Tongue (tissue), 1 donor: ENCODE measurements at regions not wholly inside any gene's neighbourhood (a gene's known extent, or its start where the extent isn't known, plus 50 kb on each side); places are given as distances from the start of the nearest gene placed in this dataset.

Source experiments
- DNase-seq: peaks from one replicate; pipeline ENCODE4 v3.0.0-alpha.2; 2015

- no peak for DNase-seq
Observed at GRCh38 chr10:36362257-36362656, 720.2 kb upstream of the FZD8 start.

GRCh38 chr10:36358736-36359135, 716.6 kb upstream of the FZD8 start:
- DNase-seq = no peak

- no peak for DNase-seq
Observed at GRCh38 chr10:36354633-36355032, 712.5 kb upstream of the FZD8 start.

- DNase-seq = peak; percentile 11
Observed at GRCh38 chr10:36351159-36351558, 709.1 kb upstream of the FZD8 start.

- peak; percentile 80 for DNase-seq
Observed at GRCh38 chr10:36349445-36350078, 707.5 kb upstream of the FZD8 start.

GRCh38 chr10:36345807-36346206, 703.7 kb upstream of the FZD8 start:
- peak; percentile 45 for DNase-seq

GRCh38 chr10:36345175-36345533, 703.1 kb upstream of the FZD8 start:
- no peak for DNase-seq

- DNase-seq = no peak
Observed at GRCh38 chr10:36344240-36345174, 702.4 kb upstream of the FZD8 start.

GRCh38 chr10:36342781-36343180, 700.7 kb upstream of the FZD8 start:
- DNase-seq = no peak

GRCh38 chr10:36341471-36341870, 699.4 kb upstream of the FZD8 start:
- DNase-seq = no peak

GRCh38 chr10:36336315-36336714, 694.2 kb upstream of the FZD8 start:
- DNase-seq = no peak

GRCh38 chr10:36333446-36333845, 691.4 kb upstream of the FZD8 start:
- no peak for DNase-seq

- no peak for DNase-seq
Observed at GRCh38 chr10:36332926-36333325, 690.8 kb upstream of the FZD8 start.

- DNase-seq = no peak
Observed at GRCh38 chr10:36331121-36331520, 689.0 kb upstream of the FZD8 start.

GRCh38 chr10:36325815-36326214, 683.7 kb upstream of the FZD8 start:
- DNase-seq = no peak

- no peak for DNase-seq
Observed at GRCh38 chr10:36324831-36325230, 682.7 kb upstream of the FZD8 start.

- no peak for DNase-seq
Observed at GRCh38 chr10:36313142-36313541, 671.0 kb upstream of the FZD8 start.

GRCh38 chr10:36303896-36304295, 661.8 kb upstream of the FZD8 start:
- no peak for DNase-seq

GRCh38 chr10:36302086-36302485, 660.0 kb upstream of the FZD8 start:
- no peak for DNase-seq

GRCh38 chr10:36301539-36301938, 659.4 kb upstream of the FZD8 start:
- DNase-seq = no peak

- no peak for DNase-seq
Observed at GRCh38 chr10:36301139-36301538, 659.0 kb upstream of the FZD8 start.

- DNase-seq = no peak
Observed at GRCh38 chr10:36283827-36284226, 641.7 kb upstream of the FZD8 start.

GRCh38 chr10:36281831-36282331, 639.8 kb upstream of the FZD8 start:
- DNase-seq = no peak
